ENCODE measurements at regions not wholly inside any gene's neighbourhood (a gene's known extent, or its start where the extent isn't known, plus 50 kb on each side); places are given as distances from the start of the nearest gene placed in this dataset.

DNA sequence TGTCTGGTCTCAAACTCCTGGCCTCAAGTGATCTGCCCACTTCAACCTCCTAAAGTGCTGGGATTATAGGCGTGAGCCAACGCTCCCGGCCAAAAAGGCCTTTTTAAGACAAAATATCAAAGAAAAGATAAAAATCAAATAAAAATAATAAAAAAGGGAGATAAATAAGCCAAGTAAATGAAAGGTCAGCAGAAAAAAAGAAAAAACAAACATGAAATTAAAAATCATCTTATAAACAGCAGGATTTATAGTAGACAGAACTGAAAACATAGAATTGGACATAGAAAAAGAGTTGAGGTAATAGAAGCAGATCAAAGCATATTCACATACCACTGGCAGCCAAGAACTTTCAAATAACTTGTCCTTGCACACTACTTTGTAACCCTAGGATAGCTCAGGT lies 983.4 kb downstream of the ROBO2 start:
- TF ChIP-seq POLR2A (IDR thresholded peaks at IDR 0.05): no peak
- TF ChIP-seq, protein P1, sequence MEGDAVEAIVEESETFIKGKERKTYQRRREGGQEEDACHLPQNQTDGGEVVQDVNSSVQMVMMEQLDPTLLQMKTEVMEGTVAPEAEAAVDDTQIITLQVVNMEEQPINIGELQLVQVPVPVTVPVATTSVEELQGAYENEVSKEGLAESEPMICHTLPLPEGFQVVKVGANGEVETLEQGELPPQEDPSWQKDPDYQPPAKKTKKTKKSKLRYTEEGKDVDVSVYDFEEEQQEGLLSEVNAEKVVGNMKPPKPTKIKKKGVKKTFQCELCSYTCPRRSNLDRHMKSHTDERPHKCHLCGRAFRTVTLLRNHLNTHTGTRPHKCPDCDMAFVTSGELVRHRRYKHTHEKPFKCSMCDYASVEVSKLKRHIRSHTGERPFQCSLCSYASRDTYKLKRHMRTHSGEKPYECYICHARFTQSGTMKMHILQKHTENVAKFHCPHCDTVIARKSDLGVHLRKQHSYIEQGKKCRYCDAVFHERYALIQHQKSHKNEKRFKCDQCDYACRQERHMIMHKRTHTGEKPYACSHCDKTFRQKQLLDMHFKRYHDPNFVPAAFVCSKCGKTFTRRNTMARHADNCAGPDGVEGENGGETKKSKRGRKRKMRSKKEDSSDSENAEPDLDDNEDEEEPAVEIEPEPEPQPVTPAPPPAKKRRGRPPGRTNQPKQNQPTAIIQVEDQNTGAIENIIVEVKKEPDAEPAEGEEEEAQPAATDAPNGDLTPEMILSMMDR (IDR thresholded peaks at IDR 0.05): no peak
